Retinal pigment epithelial cell (primary cell): ENCODE measurements at regions not wholly inside any gene's neighbourhood (a gene's known extent, or its start where the extent isn't known, plus 50 kb on each side); places are given as distances from the start of the nearest gene placed in this dataset.

ENCODE experiments used
- DNase-seq: peaks from one replicate; pipeline ENCODE4 v3.0.0-alpha.2; 2010; ENCODE audit warnings: low read depth
- H3K4me3 ChIP-seq: 2 replicates; pipeline ENCODE4 v1.5.1; 2011; ENCODE audit warnings: mild to moderate bottlenecking, low read length, control low read depth, moderate library complexity
- TF ChIP-seq, protein P1 (sequence below): conservative IDR thresholded peaks from 2 replicates; pipeline ENCODE4 v1.5.1; 2011; ENCODE audit warnings: low read depth, low read length, control low read depth, inconsistent platforms

DNA sequence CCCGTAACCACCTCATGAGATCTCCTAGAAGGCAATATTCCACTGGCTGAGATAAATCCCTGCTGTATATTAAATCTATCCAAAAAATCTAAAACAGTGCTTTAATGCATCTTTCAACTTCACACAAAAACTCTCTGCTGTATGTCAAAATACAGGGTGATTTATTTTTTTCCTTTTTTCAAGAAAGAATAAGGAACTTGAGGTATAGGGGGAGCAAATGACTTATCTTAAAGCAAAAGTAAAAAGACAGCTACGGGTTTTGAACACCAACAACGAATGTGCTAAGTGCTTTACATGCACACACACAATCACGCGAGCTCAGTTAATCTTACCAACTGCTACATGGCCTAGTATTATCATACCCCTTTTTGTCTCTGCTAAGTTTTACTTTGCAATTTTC, 168.9 kb upstream of the PHF14 start:
- H3K4me3 ChIP-seq, result no peak overlapping the region
- TF ChIP-seq, protein P1, sequence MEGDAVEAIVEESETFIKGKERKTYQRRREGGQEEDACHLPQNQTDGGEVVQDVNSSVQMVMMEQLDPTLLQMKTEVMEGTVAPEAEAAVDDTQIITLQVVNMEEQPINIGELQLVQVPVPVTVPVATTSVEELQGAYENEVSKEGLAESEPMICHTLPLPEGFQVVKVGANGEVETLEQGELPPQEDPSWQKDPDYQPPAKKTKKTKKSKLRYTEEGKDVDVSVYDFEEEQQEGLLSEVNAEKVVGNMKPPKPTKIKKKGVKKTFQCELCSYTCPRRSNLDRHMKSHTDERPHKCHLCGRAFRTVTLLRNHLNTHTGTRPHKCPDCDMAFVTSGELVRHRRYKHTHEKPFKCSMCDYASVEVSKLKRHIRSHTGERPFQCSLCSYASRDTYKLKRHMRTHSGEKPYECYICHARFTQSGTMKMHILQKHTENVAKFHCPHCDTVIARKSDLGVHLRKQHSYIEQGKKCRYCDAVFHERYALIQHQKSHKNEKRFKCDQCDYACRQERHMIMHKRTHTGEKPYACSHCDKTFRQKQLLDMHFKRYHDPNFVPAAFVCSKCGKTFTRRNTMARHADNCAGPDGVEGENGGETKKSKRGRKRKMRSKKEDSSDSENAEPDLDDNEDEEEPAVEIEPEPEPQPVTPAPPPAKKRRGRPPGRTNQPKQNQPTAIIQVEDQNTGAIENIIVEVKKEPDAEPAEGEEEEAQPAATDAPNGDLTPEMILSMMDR, result no peak

DNA sequence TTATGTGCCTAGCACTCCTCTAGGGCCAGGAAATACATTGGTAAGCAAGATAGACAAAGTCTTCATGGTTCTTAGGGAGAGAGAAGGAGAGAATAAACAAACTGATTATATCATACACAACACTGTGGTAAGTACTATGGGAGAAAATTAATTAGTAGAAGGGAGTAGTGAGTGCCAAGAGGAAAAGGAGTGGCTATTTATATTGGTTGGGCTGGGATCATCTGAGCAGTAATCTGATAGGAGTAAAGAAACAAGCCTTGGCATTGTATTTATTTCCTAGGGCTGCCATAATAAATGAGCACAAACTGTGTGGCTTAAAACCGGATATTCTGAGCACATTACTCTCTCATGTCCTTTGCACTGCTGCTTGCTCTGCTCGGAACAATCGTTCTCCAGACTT, 158.1 kb upstream of the PHF14 start:
- TF ChIP-seq, protein P1, result no peak
- H3K4me3 ChIP-seq, result no peak overlapping the region
- no peak for DNase-seq

More for the DNA sequence above, 168.9 kb upstream of the PHF14 start:
- no peak for DNase-seq

- H3K4me3 ChIP-seq, result no peak overlapping the region
- no peak for DNase-seq
- TF ChIP-seq, protein P1, result no peak
Measured at GRCh38 chr7:10821156-10821555, 152.5 kb upstream of the PHF14 start.

- TF ChIP-seq, protein P1, result no peak
- no peak overlapping the region for H3K4me3 ChIP-seq
- no peak for DNase-seq
Measured at GRCh38 chr7:10824154-10824553, 149.5 kb upstream of the PHF14 start.

DNA sequence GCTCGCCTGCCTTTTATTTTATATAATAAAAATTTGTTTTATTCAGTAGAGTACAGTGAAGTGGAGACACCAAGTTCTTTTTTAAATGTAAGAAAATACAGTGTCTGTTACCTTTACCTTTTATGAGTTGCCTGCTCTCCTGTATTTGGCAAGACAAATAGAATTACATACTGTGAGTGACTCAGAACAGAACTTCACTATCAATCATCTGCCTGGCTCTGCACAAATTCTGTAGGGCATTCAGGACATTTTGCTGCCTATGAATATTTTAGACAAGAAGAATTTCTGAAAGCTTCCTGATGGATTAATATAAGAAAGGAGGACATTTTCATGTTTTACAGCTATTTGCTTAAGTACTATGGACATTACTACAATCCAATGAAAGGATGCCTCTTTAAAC, 135.4 kb upstream of the PHF14 start:
- no peak for DNase-seq
- TF ChIP-seq, protein P1, result no peak
- H3K4me3 ChIP-seq, result no peak overlapping the region

- DNase-seq, result no peak
- TF ChIP-seq, protein P1, result no peak
- no peak overlapping the region for H3K4me3 ChIP-seq
Measured at GRCh38 chr7:10845225-10845624, 128.4 kb upstream of the PHF14 start.

DNA sequence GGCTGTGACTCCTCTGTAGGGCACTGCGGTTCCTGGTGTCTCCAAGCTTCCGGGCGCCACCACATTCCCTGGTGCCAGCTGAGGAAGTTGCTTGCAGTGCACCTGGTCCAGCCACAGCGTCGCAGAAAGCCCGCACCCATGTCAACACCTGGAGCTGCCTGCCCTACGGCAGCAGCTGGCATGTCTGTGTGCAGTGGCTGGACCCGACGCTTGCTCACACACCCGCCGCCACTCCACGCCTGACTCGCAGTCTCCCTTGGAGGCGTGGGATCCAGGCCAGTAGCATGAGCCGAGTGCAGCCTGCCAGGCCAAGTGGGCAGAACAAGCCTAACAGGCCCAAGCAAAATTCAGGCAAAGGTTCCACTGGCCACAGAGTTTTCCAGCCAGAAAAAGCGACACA, 118.1 kb upstream of the PHF14 start:
- TF ChIP-seq, protein P1, result no peak
- H3K4me3 ChIP-seq, result no peak overlapping the region
- DNase-seq, result no peak
